Thyroid gland (tissue), 4 donors: ENCODE measurements at regions not wholly inside any gene's neighbourhood (a gene's known extent, or its start where the extent isn't known, plus 50 kb on each side); places are given as distances from the start of the nearest gene placed in this dataset.

Experiments
- POLR2A ChIP-seq, 2 donors: fragments of 450-650 bp; IDR thresholded peaks; one replicate each; pipeline ENCODE4 v1.6.1; 2017; ENCODE audit warnings: antibody characterized with exemption in 2 of 2, mild to moderate bottlenecking in 2 of 2, moderate library complexity in 1 of 2
- TF ChIP-seq, protein P1 (sequence below), 6 experiments: fragments of 200-600 bp in 3 of 6; fragments of 450-650 bp in 3 of 6; sonication (generic) in 3 of 6; IDR thresholded peaks; one replicate each; pipeline ENCODE4 v1.5.1; 2016 to 2019; ENCODE audit warnings: antibody characterized with exemption in 6 of 6, mild to moderate bottlenecking in 2 of 6, inconsistent platforms in 1 of 6, moderate library complexity in 1 of 6

DNA sequence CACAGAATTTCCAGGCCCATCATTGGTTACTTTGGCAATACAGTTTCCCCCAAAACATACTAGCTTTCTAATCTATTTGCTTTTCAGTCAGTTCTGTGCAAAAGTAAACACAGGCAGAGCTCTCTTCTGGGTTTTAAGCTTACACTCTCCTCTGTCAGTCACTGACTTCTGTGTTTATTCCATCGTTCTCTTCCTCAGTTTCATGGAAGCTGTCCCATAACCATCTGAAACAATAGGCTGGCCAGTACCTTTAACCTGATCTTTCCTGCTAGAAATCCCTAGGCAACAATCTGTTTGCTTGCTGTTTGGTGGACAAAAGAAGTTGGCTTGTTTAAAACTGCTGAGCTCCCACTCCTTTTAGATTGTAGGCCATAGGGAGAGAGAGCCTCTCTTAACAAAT is 431.5 kb downstream of the HACE1 start:
- no peak for TF ChIP-seq POLR2A (IDR thresholded peaks at IDR 0.05)
- TF ChIP-seq, protein P1, sequence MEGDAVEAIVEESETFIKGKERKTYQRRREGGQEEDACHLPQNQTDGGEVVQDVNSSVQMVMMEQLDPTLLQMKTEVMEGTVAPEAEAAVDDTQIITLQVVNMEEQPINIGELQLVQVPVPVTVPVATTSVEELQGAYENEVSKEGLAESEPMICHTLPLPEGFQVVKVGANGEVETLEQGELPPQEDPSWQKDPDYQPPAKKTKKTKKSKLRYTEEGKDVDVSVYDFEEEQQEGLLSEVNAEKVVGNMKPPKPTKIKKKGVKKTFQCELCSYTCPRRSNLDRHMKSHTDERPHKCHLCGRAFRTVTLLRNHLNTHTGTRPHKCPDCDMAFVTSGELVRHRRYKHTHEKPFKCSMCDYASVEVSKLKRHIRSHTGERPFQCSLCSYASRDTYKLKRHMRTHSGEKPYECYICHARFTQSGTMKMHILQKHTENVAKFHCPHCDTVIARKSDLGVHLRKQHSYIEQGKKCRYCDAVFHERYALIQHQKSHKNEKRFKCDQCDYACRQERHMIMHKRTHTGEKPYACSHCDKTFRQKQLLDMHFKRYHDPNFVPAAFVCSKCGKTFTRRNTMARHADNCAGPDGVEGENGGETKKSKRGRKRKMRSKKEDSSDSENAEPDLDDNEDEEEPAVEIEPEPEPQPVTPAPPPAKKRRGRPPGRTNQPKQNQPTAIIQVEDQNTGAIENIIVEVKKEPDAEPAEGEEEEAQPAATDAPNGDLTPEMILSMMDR (IDR thresholded peaks at IDR 0.05) = no peak
